ENCODE measurements at regions not wholly inside any gene's neighbourhood (a gene's known extent, or its start where the extent isn't known, plus 50 kb on each side); places are given as distances from the start of the nearest gene placed in this dataset.

- TF ChIP-seq, protein P1, sequence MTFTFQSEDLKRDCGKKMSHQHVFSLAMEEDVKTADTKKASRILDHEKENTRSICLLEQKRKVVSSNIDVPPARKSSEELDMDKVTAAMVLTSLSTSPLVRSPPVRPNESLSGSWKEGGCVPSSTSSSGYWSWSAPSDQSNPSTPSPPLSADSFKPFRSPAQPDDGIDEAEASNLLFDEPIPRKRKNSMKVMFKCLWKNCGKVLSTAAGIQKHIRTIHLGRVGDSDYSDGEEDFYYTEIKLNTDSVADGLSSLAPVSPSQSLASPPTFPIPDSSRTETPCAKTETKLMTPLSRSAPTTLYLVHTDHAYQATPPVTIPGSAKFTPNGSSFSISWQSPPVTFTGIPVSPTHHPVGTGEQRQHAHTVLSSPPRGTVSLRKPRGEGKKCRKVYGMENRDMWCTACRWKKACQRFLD (tag by site-specific recombination; IDR thresholded peaks at IDR 0.05): no peak
- TF ChIP-seq REST (tag by site-specific recombination; IDR thresholded peaks at IDR 0.05) (no peak), GLIS2 (tag by site-specific recombination; IDR thresholded peaks at IDR 0.05) (no peak)
Observed at GRCh38 chr14:56896922-56897321, 86.6 kb upstream of the OTX2 start.
